ENCODE measurements at regions not wholly inside any gene's neighbourhood (a gene's known extent, or its start where the extent isn't known, plus 50 kb on each side); places are given as distances from the start of the nearest gene placed in this dataset.

- H3K4me2 ChIP-seq (ENCODE audit: control insufficient read depth, extremely low read depth, insufficient read depth, low read depth, low read length) = no peak overlapping the region
- dilution Hi-C loops (cut with MboI; ENCODE audit: extremely low pct_ligation_motif_present, low sequenced_read_pairs) = no loop called here
- no peaks in the 10 kb centered on the region for H3K27me3 ChIP-seq (ENCODE audit: control insufficient read depth, extremely low read depth, insufficient read depth, low read length)
Measured at GRCh38 chr2:82752396-82752795, 1706.7 kb downstream of the SUCLG1 start.

GRCh38 chr2:82748653-82749052, 1710.4 kb downstream of the SUCLG1 start:
- Histone ChIP-seq H3K4me3 (ENCODE audit: control insufficient read depth in 2 of 3, extremely low read depth in 1 of 3, insufficient read depth in 2 of 3, low read depth in 1 of 3, low read length in 3 of 3) (no peak overlapping the region), H3K9me1 (ENCODE audit: control insufficient read depth, extremely low read depth, insufficient read depth, low read length) (no peaks in the 10 kb centered on the region), H2AFZ (ENCODE audit: control insufficient read depth, low read length) (no peak overlapping the region), H3K4me1 (ENCODE audit: control insufficient read depth, extremely low read depth, insufficient read depth, low read length) (no peaks in the 10 kb centered on the region), H3K9me3 (ENCODE audit: control insufficient read depth, low read depth, low read length) (no peaks in the 10 kb centered on the region), H3K4me2 (ENCODE audit: control insufficient read depth, extremely low read depth, insufficient read depth, low read depth, low read length) (no peak overlapping the region), H3K79me2 (ENCODE audit: control insufficient read depth, insufficient read depth, low read length) (no peaks in the 10 kb centered on the region), H3K9ac (ENCODE audit: control insufficient read depth, extremely low read depth, insufficient read depth, low read length) (no peak overlapping the region), H3K36me3 (ENCODE audit: control insufficient read depth in 2 of 2, extremely low read depth in 1 of 2, insufficient read depth in 2 of 2, low read length in 2 of 2) (no peaks in the 10 kb centered on the region), H3K27me3 (ENCODE audit: control insufficient read depth, extremely low read depth, insufficient read depth, low read length) (no peaks in the 10 kb centered on the region), H3K27ac (ENCODE audit: control insufficient read depth, insufficient read depth, low read length) (no peak overlapping the region), H4K20me1 (ENCODE audit: control insufficient read depth, extremely low read depth, insufficient read depth, low read length) (no peaks in the 10 kb centered on the region)
- TF ChIP-seq CTCF (optimal IDR thresholded peaks at IDR 0.05 in 1 of 3, IDR thresholded peaks at IDR 0.05 in 1 of 3, conservative IDR thresholded peaks at IDR 0.05 in 1 of 3; ENCODE audit: extremely low read depth in 1 of 3, insufficient read depth in 2 of 3, low read length in 3 of 3) = no peak
- TF ChIP-seq EZH2 (IDR thresholded peaks at IDR 0.05; ENCODE audit: low read length) = no peak
- no peak for DNase-seq (ENCODE audit: low read depth, low spot score)
- dilution Hi-C loops (cut with MboI; ENCODE audit: extremely low pct_ligation_motif_present, low sequenced_read_pairs) = no loop called here
- FAIRE-seq = no peak

More at GRCh38 chr2:82752396-82752795, 1706.7 kb downstream of the SUCLG1 start:
- H3K79me2 ChIP-seq (ENCODE audit: control insufficient read depth, insufficient read depth, low read length) = no peaks in the 10 kb centered on the region
- no peak overlapping the region for H3K4me3 ChIP-seq (ENCODE audit: control insufficient read depth in 2 of 3, extremely low read depth in 1 of 3, insufficient read depth in 2 of 3, low read depth in 1 of 3, low read length in 3 of 3)
- H3K9ac ChIP-seq (ENCODE audit: control insufficient read depth, extremely low read depth, insufficient read depth, low read length) = no peak overlapping the region
- H2AFZ ChIP-seq (ENCODE audit: control insufficient read depth, low read length) = no peak overlapping the region
- H3K9me1 ChIP-seq (ENCODE audit: control insufficient read depth, extremely low read depth, insufficient read depth, low read length) = no peaks in the 10 kb centered on the region
- H3K9me3 ChIP-seq (ENCODE audit: control insufficient read depth, low read depth, low read length) = no peaks in the 10 kb centered on the region
- H3K4me1 ChIP-seq (ENCODE audit: control insufficient read depth, extremely low read depth, insufficient read depth, low read length) = no peaks in the 10 kb centered on the region
- H3K36me3 ChIP-seq (ENCODE audit: control insufficient read depth in 2 of 2, extremely low read depth in 1 of 2, insufficient read depth in 2 of 2, low read length in 2 of 2) = no peaks in the 10 kb centered on the region
- no peak overlapping the region for H3K27ac ChIP-seq (ENCODE audit: control insufficient read depth, insufficient read depth, low read length)
- H4K20me1 ChIP-seq (ENCODE audit: control insufficient read depth, extremely low read depth, insufficient read depth, low read length) = no peaks in the 10 kb centered on the region
- FAIRE-seq = no peak
- TF ChIP-seq CTCF (optimal IDR thresholded peaks at IDR 0.05 in 1 of 3, IDR thresholded peaks at IDR 0.05 in 1 of 3, conservative IDR thresholded peaks at IDR 0.05 in 1 of 3; ENCODE audit: extremely low read depth in 1 of 3, insufficient read depth in 2 of 3, low read length in 3 of 3) (no peak), EZH2 (IDR thresholded peaks at IDR 0.05; ENCODE audit: low read length) (no peak)
- DNase-seq (ENCODE audit: low read depth, low spot score) = no peak
